ENCODE measurements at regions not wholly inside any gene's neighbourhood (a gene's known extent, or its start where the extent isn't known, plus 50 kb on each side); places are given as distances from the start of the nearest gene placed in this dataset.

DNA sequence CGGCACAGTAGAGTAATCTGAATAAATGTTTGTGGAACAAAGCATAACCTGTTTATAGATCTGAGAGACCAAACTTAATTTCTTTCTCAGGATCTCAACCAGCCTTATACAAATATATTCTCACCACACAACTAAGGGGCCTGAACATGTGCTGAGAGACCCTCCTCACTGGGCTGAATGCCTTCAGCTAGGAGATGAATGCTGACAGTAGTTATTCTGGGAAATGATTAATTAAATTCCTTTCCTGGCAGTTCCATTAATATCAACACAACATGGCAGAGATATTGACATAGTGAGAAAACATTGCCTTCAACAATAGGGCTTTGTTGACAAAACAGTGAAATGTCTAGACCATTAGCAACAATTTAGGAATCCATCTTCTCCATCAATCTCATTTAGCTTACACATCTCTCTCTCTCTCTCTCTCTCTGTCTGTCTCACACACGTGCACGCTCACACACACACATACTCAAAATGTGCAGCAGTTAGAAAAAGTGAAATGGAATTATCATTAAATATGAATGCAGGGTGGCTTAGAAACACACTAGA, 780.8 kb upstream of the CDH8 start:
- no peaks in the 10 kb centered on the region for H3K36me3 ChIP-seq (ENCODE audit: insufficient read depth, low read length)
- H3K27ac Mint-ChIP-seq, result no peak overlapping the region
- H3K4me3 Mint-ChIP-seq, result no peak overlapping the region
- ATAC-seq (ENCODE audit: poor library complexity) (no peak), DNase-seq (no peak)
- H3K27me3 ChIP-seq (ENCODE audit: control insufficient read depth in 1 of 2, insufficient read depth in 2 of 2, low read length in 2 of 2), result no peaks in the 10 kb centered on the region
- intact Hi-C loops (cut with DNase I, micrococcal nuclease), result no loop called here
- peaks cover 0 to 6% of the 10 kb centered on the region in 2 experiments for H3K9me3 ChIP-seq (ENCODE audit: control insufficient read depth in 1 of 2, insufficient read depth in 1 of 2, low read length in 2 of 2)
- no peaks in the 10 kb centered on the region for H3K4me1 Mint-ChIP-seq (ENCODE audit: low read depth)
- H3K36me3 Mint-ChIP-seq (ENCODE audit: low read depth), result no peaks in the 10 kb centered on the region
- H3K9me3 Mint-ChIP-seq, result peaks cover 9% of the 10 kb centered on the region
- no peaks in the 10 kb centered on the region for H3K27me3 Mint-ChIP-seq
- H3K4me1 ChIP-seq (ENCODE audit: insufficient read depth, low read length), result no peaks in the 10 kb centered on the region
- H3K27ac ChIP-seq (ENCODE audit: low read depth in 1 of 2, low read length in 2 of 2), result no peak overlapping the region
- POLR2A ChIA-PET, result no interaction called here
- TF ChIP-seq CTCF (IDR thresholded peaks at IDR 0.05), result no peak
- CTCF ChIA-PET, result no interaction called here
- no peak overlapping the region for H3K4me3 ChIP-seq (ENCODE audit: low read length)

DNA sequence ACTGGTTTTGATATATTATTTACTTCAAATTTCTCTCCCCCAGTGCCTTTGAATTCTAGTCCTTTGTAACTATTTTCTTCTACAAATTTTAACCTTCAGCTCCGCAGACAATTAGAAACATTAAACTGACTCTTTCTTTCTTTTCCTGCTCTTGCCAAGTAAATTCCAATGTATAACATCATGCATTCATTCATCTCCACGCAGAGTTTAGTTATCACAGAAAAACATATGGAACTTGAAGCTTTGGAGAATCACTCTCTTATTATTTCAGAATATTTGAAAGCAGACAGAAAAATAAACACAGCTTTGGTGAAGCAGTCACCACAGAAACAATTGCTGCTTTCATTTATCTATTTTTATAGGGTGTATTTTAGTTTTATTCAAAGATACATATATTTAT, 778.7 kb upstream of the CDH8 start:
- intact Hi-C loops (cut with DNase I, micrococcal nuclease), result no loop called here
- H3K27ac ChIP-seq (ENCODE audit: low read depth in 1 of 2, low read length in 2 of 2), result no peak overlapping the region
- H3K4me3 Mint-ChIP-seq, result no peak overlapping the region
- H3K27me3 Mint-ChIP-seq, result no peaks in the 10 kb centered on the region
- H3K36me3 ChIP-seq (ENCODE audit: insufficient read depth, low read length), result no peaks in the 10 kb centered on the region
- H3K4me1 Mint-ChIP-seq (ENCODE audit: low read depth), result no peaks in the 10 kb centered on the region
- DNase-seq (no peak), ATAC-seq (ENCODE audit: poor library complexity) (no peak)
- no peak for TF ChIP-seq CTCF (IDR thresholded peaks at IDR 0.05)
- ChIA-PET CTCF (no interaction called here), POLR2A (no interaction called here)
- H3K4me3 ChIP-seq (ENCODE audit: low read length), result no peak overlapping the region
- H3K27ac Mint-ChIP-seq, result no peak overlapping the region
- no peaks in the 10 kb centered on the region for H3K27me3 ChIP-seq (ENCODE audit: control insufficient read depth in 1 of 2, insufficient read depth in 2 of 2, low read length in 2 of 2)
- H3K36me3 Mint-ChIP-seq (ENCODE audit: low read depth), result no peaks in the 10 kb centered on the region
- H3K9me3 Mint-ChIP-seq, result peaks cover 7% of the 10 kb centered on the region
- peaks cover 0 to 6% of the 10 kb centered on the region in 2 experiments for H3K9me3 ChIP-seq (ENCODE audit: control insufficient read depth in 1 of 2, insufficient read depth in 1 of 2, low read length in 2 of 2)
- H3K4me1 ChIP-seq (ENCODE audit: insufficient read depth, low read length), result no peaks in the 10 kb centered on the region

- no peaks in the 10 kb centered on the region for H3K4me1 Mint-ChIP-seq (ENCODE audit: low read depth)
- no peak for ATAC-seq (ENCODE audit: poor library complexity)
- Histone ChIP-seq H3K27me3 (ENCODE audit: control insufficient read depth in 1 of 2, insufficient read depth in 2 of 2, low read length in 2 of 2) (no peaks in the 10 kb centered on the region), H3K9me3 (ENCODE audit: control insufficient read depth in 1 of 2, insufficient read depth in 1 of 2, low read length in 2 of 2) (peaks cover 5 to 6% of the 10 kb centered on the region in 2 experiments), H3K4me1 (ENCODE audit: insufficient read depth, low read length) (no peaks in the 10 kb centered on the region), H3K4me3 (ENCODE audit: low read length) (no peak overlapping the region), H3K36me3 (ENCODE audit: insufficient read depth, low read length) (no peaks in the 10 kb centered on the region), H3K27ac (ENCODE audit: low read depth in 1 of 2, low read length in 2 of 2) (no peak overlapping the region)
- no peak overlapping the region for H3K27ac Mint-ChIP-seq
- intact Hi-C loops (cut with DNase I, micrococcal nuclease), result no loop called here
- POLR2A ChIA-PET, result no interaction called here
- no peaks in the 10 kb centered on the region for H3K36me3 Mint-ChIP-seq (ENCODE audit: low read depth)
- no peaks in the 10 kb centered on the region for H3K27me3 Mint-ChIP-seq
- CTCF ChIA-PET, result no interaction called here
- no peak overlapping the region for H3K4me3 Mint-ChIP-seq
- no peak for TF ChIP-seq CTCF (IDR thresholded peaks at IDR 0.05)
- peaks cover 16% of the 10 kb centered on the region for H3K9me3 Mint-ChIP-seq
- DNase-seq, result no peak
Measured at GRCh38 chr16:62805221-62805857, 769.1 kb upstream of the CDH8 start.

Measured in CD4-positive, alpha-beta T cell (primary cell).